ENCODE measurements at regions not wholly inside any gene's neighbourhood (a gene's known extent, or its start where the extent isn't known, plus 50 kb on each side); places are given as distances from the start of the nearest gene placed in this dataset.

GRCh38 chr20:20797521-20798310, 85.3 kb upstream of the RALGAPA2 start:
- Histone ChIP-seq H3K36me3 (no peaks in the 10 kb centered on the region), H3K27me3 (no peaks in the 10 kb centered on the region), H3K4me3 (no peak overlapping the region), H3K4me1 (ENCODE audit: low read depth) (no peaks in the 10 kb centered on the region), H3K9me3 (ENCODE audit: low read depth) (no peaks in the 10 kb centered on the region), H3K27ac (no peak overlapping the region)
- no peak for DNase-seq (ENCODE audit: low read depth in 1 of 2, low spot score in 1 of 2)
- TF ChIP-seq CTCF (IDR thresholded peaks at IDR 0.05; ENCODE audit: low read depth, low read length), result no peak

- no peak for DNase-seq (ENCODE audit: low read depth in 1 of 2, low spot score in 1 of 2)
- Histone ChIP-seq H3K4me1 (ENCODE audit: low read depth) (no peaks in the 10 kb centered on the region), H3K27me3 (no peaks in the 10 kb centered on the region), H3K9me3 (ENCODE audit: low read depth) (no peaks in the 10 kb centered on the region), H3K4me3 (no peak overlapping the region), H3K36me3 (no peaks in the 10 kb centered on the region), H3K27ac (no peak overlapping the region)
- TF ChIP-seq CTCF (IDR thresholded peaks at IDR 0.05; ENCODE audit: low read depth, low read length), result no peak
Measured at GRCh38 chr20:20796766-20797440, 84.5 kb upstream of the RALGAPA2 start.

GRCh38 chr20:20795721-20796120, 83.3 kb upstream of the RALGAPA2 start:
- Histone ChIP-seq H3K27ac (no peak overlapping the region), H3K36me3 (no peaks in the 10 kb centered on the region), H3K9me3 (ENCODE audit: low read depth) (no peaks in the 10 kb centered on the region), H3K4me1 (ENCODE audit: low read depth) (no peaks in the 10 kb centered on the region), H3K27me3 (no peaks in the 10 kb centered on the region), H3K4me3 (no peak overlapping the region)
- no peak for TF ChIP-seq CTCF (IDR thresholded peaks at IDR 0.05; ENCODE audit: low read depth, low read length)
- no peak for DNase-seq (ENCODE audit: low read depth in 1 of 2, low spot score in 1 of 2)

- DNase-seq (ENCODE audit: low read depth in 1 of 2, low spot score in 1 of 2), result no peak
- H3K36me3 ChIP-seq, result no peaks in the 10 kb centered on the region
- no peaks in the 10 kb centered on the region for H3K9me3 ChIP-seq (ENCODE audit: low read depth)
- no peak overlapping the region for H3K4me3 ChIP-seq
- H3K27ac ChIP-seq, result no peak overlapping the region
- H3K27me3 ChIP-seq, result no peaks in the 10 kb centered on the region
- H3K4me1 ChIP-seq (ENCODE audit: low read depth), result no peaks in the 10 kb centered on the region
- no peak for TF ChIP-seq CTCF (IDR thresholded peaks at IDR 0.05; ENCODE audit: low read depth, low read length)
Measured at GRCh38 chr20:20795119-20795518, 82.7 kb upstream of the RALGAPA2 start.

- Histone ChIP-seq H3K27ac (no peak overlapping the region), H3K36me3 (no peaks in the 10 kb centered on the region), H3K27me3 (no peaks in the 10 kb centered on the region), H3K4me3 (no peak overlapping the region), H3K9me3 (ENCODE audit: low read depth) (no peaks in the 10 kb centered on the region), H3K4me1 (ENCODE audit: low read depth) (no peaks in the 10 kb centered on the region)
- no peak for TF ChIP-seq CTCF (IDR thresholded peaks at IDR 0.05; ENCODE audit: low read depth, low read length)
- no peak for DNase-seq (ENCODE audit: low read depth in 1 of 2, low spot score in 1 of 2)
Measured at GRCh38 chr20:20793591-20793990, 81.1 kb upstream of the RALGAPA2 start.
